ENCODE measurements at regions not wholly inside any gene's neighbourhood (a gene's known extent, or its start where the extent isn't known, plus 50 kb on each side); places are given as distances from the start of the nearest gene placed in this dataset.
"Not testable (repeated sequence)": the region's sequence is repeated elsewhere in the genome, so short reads cannot be mapped to it uniquely, and the experiment has no call there.

GRCh38 chr21:5975719-5976118 is 4545.7 kb upstream of the TPTE start:
- DNase-seq (ENCODE audit: low read depth) = not testable (repeated sequence)

DNA sequence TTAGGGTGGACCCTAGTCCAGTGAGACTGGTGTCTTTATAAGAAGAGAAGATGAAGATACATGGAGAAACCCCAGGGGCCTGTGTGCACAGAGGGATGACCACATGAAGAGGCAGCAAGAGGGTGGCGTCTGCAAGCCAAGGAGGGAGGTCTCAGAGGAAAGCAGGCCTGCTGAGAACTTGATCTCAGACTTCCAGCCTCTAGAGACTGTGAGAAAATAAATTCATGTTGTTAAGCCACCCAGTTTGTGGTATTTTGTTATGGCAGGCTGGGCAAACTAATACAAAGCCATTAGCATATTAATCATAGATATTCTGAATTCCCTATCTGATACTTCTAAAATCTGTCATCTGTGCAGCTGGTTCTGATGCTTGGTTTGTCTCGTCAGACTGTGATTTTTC is 4523.8 kb upstream of the TPTE start:
- DNase-seq (ENCODE audit: low read depth) = not testable (repeated sequence)

DNA sequence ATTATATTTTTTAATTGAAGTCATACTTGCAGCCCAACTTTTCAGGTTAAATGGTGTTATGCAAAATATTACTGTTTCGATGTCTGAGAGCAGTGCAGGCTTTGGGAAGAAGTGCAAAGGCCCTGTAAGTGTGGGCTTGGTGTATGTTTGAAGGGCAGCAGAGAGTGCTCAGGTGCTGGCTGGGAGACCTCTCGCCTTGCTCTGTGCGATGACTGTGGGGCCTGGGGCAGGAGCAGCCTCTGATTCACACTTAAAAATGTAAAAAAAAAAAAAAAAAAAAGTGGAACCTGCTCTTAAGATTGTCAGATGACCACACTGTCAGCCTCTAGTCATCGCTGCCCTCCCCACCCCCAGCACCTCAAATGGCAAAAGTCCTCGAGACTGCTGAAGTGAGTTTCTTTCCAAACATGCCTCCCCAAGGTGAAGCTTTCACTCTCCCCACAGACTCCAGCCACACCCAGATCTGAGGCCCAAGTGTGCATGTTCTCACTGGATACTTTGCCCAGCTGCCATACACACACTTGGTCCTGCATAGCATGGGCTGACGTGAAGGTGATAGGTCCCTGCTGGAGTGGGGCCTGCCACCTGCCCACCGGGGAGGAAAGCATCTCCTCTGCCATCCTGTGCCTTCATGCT is 4505.8 kb upstream of the TPTE start:
- DNase-seq (ENCODE audit: low read depth) = not testable (repeated sequence)

- not testable (repeated sequence) for DNase-seq (ENCODE audit: low read depth)
Observed at GRCh38 chr21:6020460-6020859, 4500.9 kb upstream of the TPTE start.

- not testable (repeated sequence) for DNase-seq (ENCODE audit: low read depth)
Observed at GRCh38 chr21:6020953-6021716, 4500.2 kb upstream of the TPTE start.

GRCh38 chr21:6021717-6022270 is 4499.6 kb upstream of the TPTE start:
- DNase-seq (ENCODE audit: low read depth) = not testable (repeated sequence)

DNA sequence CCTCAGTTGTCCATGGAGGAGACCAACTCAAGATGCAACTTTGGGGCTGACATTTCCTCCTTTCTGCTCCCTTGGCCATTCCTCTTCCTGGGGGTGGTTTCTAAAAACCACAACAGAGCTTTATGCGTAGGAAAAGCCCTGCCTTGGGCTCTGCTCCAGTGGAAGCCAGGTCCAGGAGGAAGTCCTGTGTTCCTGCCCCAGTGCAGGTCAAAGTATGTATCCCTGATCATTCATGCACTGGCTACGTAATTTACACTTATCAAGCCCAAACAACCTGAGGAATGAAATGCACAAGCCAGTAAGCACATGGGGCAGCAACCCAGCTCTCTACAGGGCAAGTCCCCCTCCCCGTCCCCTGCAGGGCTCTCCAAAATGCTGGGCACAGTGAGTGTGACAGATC is 4498.1 kb upstream of the TPTE start:
- not testable (repeated sequence) for DNase-seq (ENCODE audit: low read depth)

GRCh38 chr21:6025139-6025538 is 4496.2 kb upstream of the TPTE start:
- DNase-seq (ENCODE audit: low read depth) = not testable (repeated sequence)

GRCh38 chr21:6027497-6027896 is 4493.9 kb upstream of the TPTE start:
- DNase-seq (ENCODE audit: low read depth) = not testable (repeated sequence)

DNA sequence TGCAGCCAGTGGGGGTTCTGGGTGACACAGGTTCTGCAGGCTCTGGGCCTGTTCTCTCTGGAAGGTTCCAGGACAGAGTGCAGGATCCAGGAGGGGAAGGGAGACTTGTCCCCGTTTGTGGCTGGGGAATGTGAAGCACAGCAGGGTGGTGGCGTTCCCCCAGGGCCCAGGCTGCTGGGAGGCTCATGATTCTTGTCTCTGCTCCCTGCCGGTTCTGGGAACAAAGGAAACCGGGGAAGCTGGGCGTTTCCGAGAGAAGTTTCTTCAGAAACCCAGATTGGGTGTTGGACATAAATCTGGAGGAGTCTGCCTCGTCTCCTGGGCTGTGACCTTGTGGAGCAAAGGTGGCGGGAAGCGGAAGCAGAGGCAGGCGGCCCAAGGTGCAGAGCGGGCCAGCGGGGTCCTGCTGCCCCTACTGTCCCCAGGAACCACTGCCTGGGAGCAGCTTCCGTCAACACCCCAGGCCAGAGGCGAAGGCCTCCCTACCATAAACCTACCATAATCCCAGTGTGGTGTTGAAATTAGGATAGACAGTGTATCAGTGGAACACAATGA is 4487.2 kb upstream of the TPTE start:
- DNase-seq (ENCODE audit: low read depth) = not testable (repeated sequence)

DNA sequence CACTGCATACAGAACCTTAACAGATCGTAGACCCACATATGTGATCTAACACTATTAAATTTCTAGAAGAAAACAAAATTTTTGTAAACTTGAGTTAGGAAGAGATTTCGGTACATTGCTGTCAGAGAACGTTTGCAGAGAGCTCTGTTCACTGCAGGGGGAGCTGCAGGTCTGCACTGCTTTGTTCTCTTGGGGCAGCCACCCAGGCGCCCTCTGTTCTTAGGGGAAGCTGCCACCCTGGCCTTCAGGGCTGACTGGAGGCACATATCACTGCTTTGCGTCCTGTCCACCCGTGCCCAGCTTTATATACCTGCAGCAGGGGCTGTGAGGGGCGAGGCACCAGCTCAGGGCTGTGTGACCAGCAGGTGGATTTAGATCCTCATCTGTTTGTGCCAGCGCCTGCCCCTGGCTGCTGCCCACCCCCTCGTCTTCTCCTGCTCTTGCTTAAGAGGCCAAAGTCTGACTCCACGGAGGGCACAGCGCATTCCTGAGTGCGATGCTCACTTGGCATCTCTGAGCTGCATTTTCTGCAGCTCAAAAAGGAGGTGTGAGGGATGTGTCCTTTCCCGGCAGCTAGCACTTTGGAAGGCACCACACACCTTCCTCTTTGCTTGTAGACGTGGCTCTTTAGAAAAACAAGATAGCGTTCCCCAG is 4486.4 kb upstream of the TPTE start:
- not testable (repeated sequence) for DNase-seq (ENCODE audit: low read depth)

GRCh38 chr21:6035474-6036155 is 4485.8 kb upstream of the TPTE start:
- not testable (repeated sequence) for DNase-seq (ENCODE audit: low read depth)

DNA sequence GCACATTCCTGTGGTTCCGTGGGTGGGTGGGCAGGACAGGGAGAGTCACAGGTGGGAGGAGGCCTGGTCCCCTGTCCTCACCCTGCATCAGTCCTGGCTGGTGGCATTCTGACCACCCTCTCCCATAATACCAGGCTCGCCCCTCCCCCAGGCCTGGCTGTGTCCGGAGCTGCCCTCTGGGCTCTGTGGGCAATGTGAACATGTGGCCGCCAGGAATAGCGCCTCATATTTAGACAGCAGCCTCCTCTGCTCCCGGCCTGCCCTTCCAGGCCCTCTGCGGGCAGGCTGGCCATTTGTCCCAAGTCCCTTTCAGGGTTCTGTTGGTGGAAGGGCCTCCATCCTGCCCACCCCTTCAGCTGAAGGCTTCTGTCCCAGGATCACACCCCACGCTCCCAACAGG is 4482.2 kb upstream of the TPTE start:
- DNase-seq (ENCODE audit: low read depth) = not testable (repeated sequence)

- DNase-seq (ENCODE audit: low read depth) = not testable (repeated sequence)
Observed at GRCh38 chr21:6040095-6040494, 4481.3 kb upstream of the TPTE start.

- not testable (repeated sequence) for DNase-seq (ENCODE audit: low read depth)
Observed at GRCh38 chr21:6043430-6044275, 4477.7 kb upstream of the TPTE start.

DNA sequence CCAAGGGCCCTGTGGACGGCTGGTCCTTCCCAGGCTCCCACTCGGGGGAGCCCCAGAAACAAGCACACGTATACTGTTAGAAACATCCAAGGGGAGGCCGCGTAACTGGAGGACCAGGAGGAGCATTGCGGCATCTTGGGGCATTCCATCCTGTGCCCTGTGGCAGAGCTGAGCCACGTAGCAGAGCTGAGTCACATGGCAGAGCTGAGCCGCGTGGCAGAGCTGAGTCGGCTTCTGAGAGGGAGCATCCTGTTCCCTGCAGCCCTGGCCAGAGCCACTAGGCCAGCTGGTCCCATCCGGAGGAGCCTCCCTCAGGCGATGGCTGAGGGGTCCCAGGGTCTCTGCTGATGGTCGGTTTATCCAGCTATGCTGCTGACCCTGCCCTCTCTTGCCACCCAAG is 4476.7 kb upstream of the TPTE start:
- DNase-seq (ENCODE audit: low read depth) = not testable (repeated sequence)

- not testable (repeated sequence) for DNase-seq (ENCODE audit: low read depth)
Observed at GRCh38 chr21:6049930-6050329, 4471.5 kb upstream of the TPTE start.

- DNase-seq (ENCODE audit: low read depth) = not testable (repeated sequence)
Observed at GRCh38 chr21:6052109-6052508, 4469.3 kb upstream of the TPTE start.

GRCh38 chr21:6053145-6053544 is 4468.2 kb upstream of the TPTE start:
- not testable (repeated sequence) for DNase-seq (ENCODE audit: low read depth)

GRCh38 chr21:6058997-6059396 is 4462.4 kb upstream of the TPTE start:
- DNase-seq (ENCODE audit: low read depth) = not testable (repeated sequence)
